ENCODE measurements at regions not wholly inside any gene's neighbourhood (a gene's known extent, or its start where the extent isn't known, plus 50 kb on each side); places are given as distances from the start of the nearest gene placed in this dataset.

DNA sequence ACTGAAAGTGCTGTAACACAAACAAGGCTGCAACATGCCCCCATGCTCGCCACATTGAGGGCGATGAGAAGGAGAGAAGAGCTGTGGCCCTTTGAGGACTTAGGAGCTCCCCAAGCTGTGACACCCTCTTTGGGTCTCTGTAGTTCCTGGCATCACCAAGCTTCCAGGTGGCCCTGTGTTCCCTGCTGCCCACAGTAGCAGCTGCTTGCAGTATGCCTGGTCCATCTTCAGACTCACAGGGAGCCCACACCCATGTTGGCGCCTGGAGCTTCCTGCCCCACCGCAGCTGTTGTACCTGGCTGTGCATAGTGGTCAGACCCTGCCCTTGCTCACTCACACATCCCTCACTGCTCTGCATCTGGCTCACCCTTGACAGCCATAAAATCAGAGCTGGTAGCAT is 401.2 kb upstream of the NRG3 start:
- TF ChIP-seq, protein P1, sequence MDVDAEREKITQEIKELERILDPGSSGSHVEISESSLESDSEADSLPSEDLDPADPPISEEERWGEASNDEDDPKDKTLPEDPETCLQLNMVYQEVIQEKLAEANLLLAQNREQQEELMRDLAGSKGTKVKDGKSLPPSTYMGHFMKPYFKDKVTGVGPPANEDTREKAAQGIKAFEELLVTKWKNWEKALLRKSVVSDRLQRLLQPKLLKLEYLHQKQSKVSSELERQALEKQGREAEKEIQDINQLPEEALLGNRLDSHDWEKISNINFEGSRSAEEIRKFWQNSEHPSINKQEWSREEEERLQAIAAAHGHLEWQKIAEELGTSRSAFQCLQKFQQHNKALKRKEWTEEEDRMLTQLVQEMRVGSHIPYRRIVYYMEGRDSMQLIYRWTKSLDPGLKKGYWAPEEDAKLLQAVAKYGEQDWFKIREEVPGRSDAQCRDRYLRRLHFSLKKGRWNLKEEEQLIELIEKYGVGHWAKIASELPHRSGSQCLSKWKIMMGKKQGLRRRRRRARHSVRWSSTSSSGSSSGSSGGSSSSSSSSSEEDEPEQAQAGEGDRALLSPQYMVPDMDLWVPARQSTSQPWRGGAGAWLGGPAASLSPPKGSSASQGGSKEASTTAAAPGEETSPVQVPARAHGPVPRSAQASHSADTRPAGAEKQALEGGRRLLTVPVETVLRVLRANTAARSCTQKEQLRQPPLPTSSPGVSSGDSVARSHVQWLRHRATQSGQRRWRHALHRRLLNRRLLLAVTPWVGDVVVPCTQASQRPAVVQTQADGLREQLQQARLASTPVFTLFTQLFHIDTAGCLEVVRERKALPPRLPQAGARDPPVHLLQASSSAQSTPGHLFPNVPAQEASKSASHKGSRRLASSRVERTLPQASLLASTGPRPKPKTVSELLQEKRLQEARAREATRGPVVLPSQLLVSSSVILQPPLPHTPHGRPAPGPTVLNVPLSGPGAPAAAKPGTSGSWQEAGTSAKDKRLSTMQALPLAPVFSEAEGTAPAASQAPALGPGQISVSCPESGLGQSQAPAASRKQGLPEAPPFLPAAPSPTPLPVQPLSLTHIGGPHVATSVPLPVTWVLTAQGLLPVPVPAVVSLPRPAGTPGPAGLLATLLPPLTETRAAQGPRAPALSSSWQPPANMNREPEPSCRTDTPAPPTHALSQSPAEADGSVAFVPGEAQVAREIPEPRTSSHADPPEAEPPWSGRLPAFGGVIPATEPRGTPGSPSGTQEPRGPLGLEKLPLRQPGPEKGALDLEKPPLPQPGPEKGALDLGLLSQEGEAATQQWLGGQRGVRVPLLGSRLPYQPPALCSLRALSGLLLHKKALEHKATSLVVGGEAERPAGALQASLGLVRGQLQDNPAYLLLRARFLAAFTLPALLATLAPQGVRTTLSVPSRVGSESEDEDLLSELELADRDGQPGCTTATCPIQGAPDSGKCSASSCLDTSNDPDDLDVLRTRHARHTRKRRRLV (CRISPR knock-in tag; IDR thresholded peaks at IDR 0.05) = no peak
- TF ChIP-seq ZNF746 (CRISPR knock-in tag; IDR thresholded peaks at IDR 0.05) = no peak
- TF ChIP-seq DPF2 (CRISPR knock-in tag; IDR thresholded peaks at IDR 0.05; ENCODE audit: borderline replicate concordance, low read depth) = no peak
- TF ChIP-seq FOSL1 (CRISPR knock-in tag; IDR thresholded peaks at IDR 0.05; ENCODE audit: borderline replicate concordance) = no peak
- TF ChIP-seq, protein P2, sequence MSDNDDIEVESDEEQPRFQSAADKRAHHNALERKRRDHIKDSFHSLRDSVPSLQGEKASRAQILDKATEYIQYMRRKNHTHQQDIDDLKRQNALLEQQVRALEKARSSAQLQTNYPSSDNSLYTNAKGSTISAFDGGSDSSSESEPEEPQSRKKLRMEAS (IDR thresholded peaks at IDR 0.05) = no peak
- TF ChIP-seq, protein P3, sequence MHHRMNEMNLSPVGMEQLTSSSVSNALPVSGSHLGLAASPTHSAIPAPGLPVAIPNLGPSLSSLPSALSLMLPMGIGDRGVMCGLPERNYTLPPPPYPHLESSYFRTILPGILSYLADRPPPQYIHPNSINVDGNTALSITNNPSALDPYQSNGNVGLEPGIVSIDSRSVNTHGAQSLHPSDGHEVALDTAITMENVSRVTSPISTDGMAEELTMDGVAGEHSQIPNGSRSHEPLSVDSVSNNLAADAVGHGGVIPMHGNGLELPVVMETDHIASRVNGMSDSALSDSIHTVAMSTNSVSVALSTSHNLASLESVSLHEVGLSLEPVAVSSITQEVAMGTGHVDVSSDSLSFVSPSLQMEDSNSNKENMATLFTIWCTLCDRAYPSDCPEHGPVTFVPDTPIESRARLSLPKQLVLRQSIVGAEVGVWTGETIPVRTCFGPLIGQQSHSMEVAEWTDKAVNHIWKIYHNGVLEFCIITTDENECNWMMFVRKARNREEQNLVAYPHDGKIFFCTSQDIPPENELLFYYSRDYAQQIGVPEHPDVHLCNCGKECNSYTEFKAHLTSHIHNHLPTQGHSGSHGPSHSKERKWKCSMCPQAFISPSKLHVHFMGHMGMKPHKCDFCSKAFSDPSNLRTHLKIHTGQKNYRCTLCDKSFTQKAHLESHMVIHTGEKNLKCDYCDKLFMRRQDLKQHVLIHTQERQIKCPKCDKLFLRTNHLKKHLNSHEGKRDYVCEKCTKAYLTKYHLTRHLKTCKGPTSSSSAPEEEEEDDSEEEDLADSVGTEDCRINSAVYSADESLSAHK (CRISPR knock-in tag; IDR thresholded peaks at IDR 0.05; ENCODE audit: borderline replicate concordance) = no peak
- TF ChIP-seq, protein P4, sequence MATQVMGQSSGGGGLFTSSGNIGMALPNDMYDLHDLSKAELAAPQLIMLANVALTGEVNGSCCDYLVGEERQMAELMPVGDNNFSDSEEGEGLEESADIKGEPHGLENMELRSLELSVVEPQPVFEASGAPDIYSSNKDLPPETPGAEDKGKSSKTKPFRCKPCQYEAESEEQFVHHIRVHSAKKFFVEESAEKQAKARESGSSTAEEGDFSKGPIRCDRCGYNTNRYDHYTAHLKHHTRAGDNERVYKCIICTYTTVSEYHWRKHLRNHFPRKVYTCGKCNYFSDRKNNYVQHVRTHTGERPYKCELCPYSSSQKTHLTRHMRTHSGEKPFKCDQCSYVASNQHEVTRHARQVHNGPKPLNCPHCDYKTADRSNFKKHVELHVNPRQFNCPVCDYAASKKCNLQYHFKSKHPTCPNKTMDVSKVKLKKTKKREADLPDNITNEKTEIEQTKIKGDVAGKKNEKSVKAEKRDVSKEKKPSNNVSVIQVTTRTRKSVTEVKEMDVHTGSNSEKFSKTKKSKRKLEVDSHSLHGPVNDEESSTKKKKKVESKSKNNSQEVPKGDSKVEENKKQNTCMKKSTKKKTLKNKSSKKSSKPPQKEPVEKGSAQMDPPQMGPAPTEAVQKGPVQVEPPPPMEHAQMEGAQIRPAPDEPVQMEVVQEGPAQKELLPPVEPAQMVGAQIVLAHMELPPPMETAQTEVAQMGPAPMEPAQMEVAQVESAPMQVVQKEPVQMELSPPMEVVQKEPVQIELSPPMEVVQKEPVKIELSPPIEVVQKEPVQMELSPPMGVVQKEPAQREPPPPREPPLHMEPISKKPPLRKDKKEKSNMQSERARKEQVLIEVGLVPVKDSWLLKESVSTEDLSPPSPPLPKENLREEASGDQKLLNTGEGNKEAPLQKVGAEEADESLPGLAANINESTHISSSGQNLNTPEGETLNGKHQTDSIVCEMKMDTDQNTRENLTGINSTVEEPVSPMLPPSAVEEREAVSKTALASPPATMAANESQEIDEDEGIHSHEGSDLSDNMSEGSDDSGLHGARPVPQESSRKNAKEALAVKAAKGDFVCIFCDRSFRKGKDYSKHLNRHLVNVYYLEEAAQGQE (IDR thresholded peaks at IDR 0.05; ENCODE audit: borderline replicate concordance in 1 of 2, low read depth in 1 of 2, low read length in 2 of 2) = no peak
- TF ChIP-seq, protein P5, sequence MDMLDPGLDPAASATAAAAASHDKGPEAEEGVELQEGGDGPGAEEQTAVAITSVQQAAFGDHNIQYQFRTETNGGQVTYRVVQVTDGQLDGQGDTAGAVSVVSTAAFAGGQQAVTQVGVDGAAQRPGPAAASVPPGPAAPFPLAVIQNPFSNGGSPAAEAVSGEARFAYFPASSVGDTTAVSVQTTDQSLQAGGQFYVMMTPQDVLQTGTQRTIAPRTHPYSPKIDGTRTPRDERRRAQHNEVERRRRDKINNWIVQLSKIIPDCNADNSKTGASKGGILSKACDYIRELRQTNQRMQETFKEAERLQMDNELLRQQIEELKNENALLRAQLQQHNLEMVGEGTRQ (IDR thresholded peaks at IDR 0.05; ENCODE audit: low read depth, low read length) = no peak
- TF ChIP-seq, protein P5 (CRISPR knock-in tag; IDR thresholded peaks at IDR 0.05; ENCODE audit: borderline replicate concordance) = no peak
- TF ChIP-seq ZNF225 (CRISPR knock-in tag; IDR thresholded peaks at IDR 0.05) = no peak
- TF ChIP-seq POLR2A (IDR thresholded peaks at IDR 0.05; ENCODE audit: insufficient read depth in 1 of 2, low read depth in 2 of 2, low read length in 2 of 2) = no peak
- TF ChIP-seq, protein P6, sequence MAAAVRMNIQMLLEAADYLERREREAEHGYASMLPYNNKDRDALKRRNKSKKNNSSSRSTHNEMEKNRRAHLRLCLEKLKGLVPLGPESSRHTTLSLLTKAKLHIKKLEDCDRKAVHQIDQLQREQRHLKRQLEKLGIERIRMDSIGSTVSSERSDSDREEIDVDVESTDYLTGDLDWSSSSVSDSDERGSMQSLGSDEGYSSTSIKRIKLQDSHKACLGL (CRISPR knock-in tag; IDR thresholded peaks at IDR 0.05) = no peak
- TF ChIP-seq, protein P7, sequence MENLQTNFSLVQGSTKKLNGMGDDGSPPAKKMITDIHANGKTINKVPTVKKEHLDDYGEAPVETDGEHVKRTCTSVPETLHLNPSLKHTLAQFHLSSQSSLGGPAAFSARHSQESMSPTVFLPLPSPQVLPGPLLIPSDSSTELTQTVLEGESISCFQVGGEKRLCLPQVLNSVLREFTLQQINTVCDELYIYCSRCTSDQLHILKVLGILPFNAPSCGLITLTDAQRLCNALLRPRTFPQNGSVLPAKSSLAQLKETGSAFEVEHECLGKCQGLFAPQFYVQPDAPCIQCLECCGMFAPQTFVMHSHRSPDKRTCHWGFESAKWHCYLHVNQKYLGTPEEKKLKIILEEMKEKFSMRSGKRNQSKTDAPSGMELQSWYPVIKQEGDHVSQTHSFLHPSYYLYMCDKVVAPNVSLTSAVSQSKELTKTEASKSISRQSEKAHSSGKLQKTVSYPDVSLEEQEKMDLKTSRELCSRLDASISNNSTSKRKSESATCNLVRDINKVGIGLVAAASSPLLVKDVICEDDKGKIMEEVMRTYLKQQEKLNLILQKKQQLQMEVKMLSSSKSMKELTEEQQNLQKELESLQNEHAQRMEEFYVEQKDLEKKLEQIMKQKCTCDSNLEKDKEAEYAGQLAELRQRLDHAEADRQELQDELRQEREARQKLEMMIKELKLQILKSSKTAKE (CRISPR knock-in tag; IDR thresholded peaks at IDR 0.05; ENCODE audit: borderline replicate concordance) = no peak
- TF ChIP-seq CCAR2 (optimal IDR thresholded peaks at IDR 0.05; ENCODE audit: low read depth, low read length) = no peak

Data from HepG2 (cell line).